IMR-90 (cell line): ENCODE measurements at regions not wholly inside any gene's neighbourhood (a gene's known extent, or its start where the extent isn't known, plus 50 kb on each side); places are given as distances from the start of the nearest gene placed in this dataset.

Source experiments
- ATAC-seq: fragments of 200-7000 bp; cut with Tn5 transposase; 2 replicates; pipeline ENCODE4 v1.9.1; 2020; ENCODE audit warnings: low read depth, mild to moderate bottlenecking, moderate library complexity
- BruUV-seq: library from RNA; stranded (reverse); fragments of 400-500 nt; replicated peaks from 2 replicates; lab custom pipeline; 2021; lab: Mats Ljungman, UMichigan
- CTCF ChIA-PET: fragments of 300-600 bp; formaldehyde crosslinking; extraction: SDS; loops from one replicate; lab custom pipeline; 2021; ENCODE audit warnings: antibody characterized with exemption; lab: Yijun Ruan, JAX
- POLR2A ChIA-PET: fragments of 300-600 bp; sonication (Branson Sonifier 250); formaldehyde crosslinking; loops from one replicate; lab custom pipeline; 2022; ENCODE audit warnings: antibody characterized with exemption; ENCODE audit not compliant: unreplicated experiment; lab: Charles Lee
- DNase-seq: peaks from one replicate; pipeline ENCODE4 v3.0.0; 2013
- H2AFZ ChIP-seq: replicated peaks from 2 replicates; pipeline ENCODE3; 2013; ENCODE audit warnings: low read length, mild to moderate bottlenecking; ENCODE audit not compliant: poor library complexity
- H2AK5ac ChIP-seq: 2 replicates; pipeline ENCODE4 v1.6.1; 2013; ENCODE audit warnings: low read depth, low read length, inconsistent platforms
- H2AK9ac ChIP-seq: replicated peaks from 2 replicates; pipeline ENCODE3; 2013; ENCODE audit warnings: mild to moderate bottlenecking, low read depth, low read length, moderate library complexity; ENCODE audit not compliant: poor library complexity
- H2BK120ac ChIP-seq: 2 replicates; pipeline ENCODE4 v1.6.1; 2013; ENCODE audit warnings: low read depth, low read length, inconsistent platforms
- H2BK15ac ChIP-seq: 3 replicates; pipeline ENCODE4 v1.6.1; 2013; ENCODE audit warnings: low read depth, low read length, inconsistent platforms
- H2BK20ac ChIP-seq: 2 replicates; pipeline ENCODE4 v1.6.1; 2013; ENCODE audit warnings: low read depth, mild to moderate bottlenecking, inconsistent platforms, low read length, moderate library complexity
- H2BK5ac ChIP-seq: 2 replicates; pipeline ENCODE4 v1.6.1; 2013; ENCODE audit warnings: mild to moderate bottlenecking, low read depth, low read length, inconsistent platforms; ENCODE audit not compliant: poor library complexity, severe bottlenecking
- H3K14ac ChIP-seq: replicated peaks from 2 replicates; pipeline ENCODE4 v1.6.1; 2013; ENCODE audit warnings: low read depth, low read length, inconsistent platforms
- H3K18ac ChIP-seq: 2 replicates; pipeline ENCODE4 v1.6.1; 2013; ENCODE audit warnings: low read depth, low read length, control low read depth
- H3K23ac ChIP-seq: 2 replicates; pipeline ENCODE4 v1.6.1; 2013; ENCODE audit warnings: low read depth, low read length, inconsistent platforms
- H3K27ac ChIP-seq: 2 replicates; pipeline ENCODE4 v1.5.1; 2013; ENCODE audit warnings: mild to moderate bottlenecking, control low read depth, low read length; ENCODE audit not compliant: insufficient read depth
- H3K27me3 ChIP-seq: 2 replicates; pipeline ENCODE4 v1.6.1; 2013; ENCODE audit warnings: low read length; ENCODE audit not compliant: control insufficient read depth, insufficient read depth
- H3K36me3 ChIP-seq: 2 replicates; pipeline ENCODE4 v1.6.1; 2013; ENCODE audit warnings: low read length, mixed read lengths; ENCODE audit not compliant: control insufficient read depth, insufficient read depth
- H3K4ac ChIP-seq: 2 replicates; pipeline ENCODE4 v1.6.1; 2013; ENCODE audit warnings: low read depth, low read length, inconsistent platforms
- H3K4me1 ChIP-seq: 2 replicates; pipeline ENCODE4 v1.6.1; 2013; ENCODE audit warnings: low read length, mixed read lengths; ENCODE audit not compliant: control insufficient read depth, insufficient read depth
- H3K4me2 ChIP-seq: 2 replicates; pipeline ENCODE4 v1.6.1; 2013; ENCODE audit warnings: low read depth, mild to moderate bottlenecking, control low read depth, low read length, moderate library complexity
- H3K4me3 ChIP-seq: 2 replicates; pipeline ENCODE4 v1.5.1; 2013; ENCODE audit warnings: low read depth, mild to moderate bottlenecking, control low read depth, low read length, moderate library complexity; ENCODE audit not compliant: insufficient read depth
- H3K56ac ChIP-seq: 2 replicates; pipeline ENCODE4 v1.6.1; 2013; ENCODE audit warnings: low read length, inconsistent platforms; ENCODE audit not compliant: insufficient read depth; ENCODE audit errors: extremely low read depth
- H3K79me1 ChIP-seq, 2 experiments: 2 replicates each; pipeline ENCODE4 v1.6.1; 2013; ENCODE audit warnings: low read length in 2 of 2, inconsistent platforms in 1 of 2, low read depth in 1 of 2
- H3K9ac ChIP-seq: 2 replicates; pipeline ENCODE4 v1.6.1; 2013; ENCODE audit warnings: low read depth, low read length, control low read depth
- H3K9me1 ChIP-seq: 2 replicates; pipeline ENCODE4 v1.6.1; 2013; ENCODE audit warnings: low read length, inconsistent platforms; ENCODE audit not compliant: insufficient read depth
- H3K9me3 ChIP-seq: 2 replicates; pipeline ENCODE4 v1.6.1; 2013; ENCODE audit warnings: low read length; ENCODE audit not compliant: control insufficient read depth, insufficient read depth
- H4K20me1 ChIP-seq: 2 replicates; pipeline ENCODE4 v1.6.1; 2013; ENCODE audit warnings: low read length, inconsistent platforms; ENCODE audit not compliant: insufficient read depth
- H4K5ac ChIP-seq: 2 replicates; pipeline ENCODE4 v1.6.1; 2013; ENCODE audit warnings: mild to moderate bottlenecking, low read depth, low read length, control low read depth
- H4K8ac ChIP-seq, 2 experiments: 2 replicates each; pipeline ENCODE4 v1.6.1; 2013; ENCODE audit warnings: low read depth in 2 of 2, low read length in 2 of 2, control low read depth in 1 of 2, inconsistent platforms in 1 of 2
- H4K91ac ChIP-seq: 2 replicates; pipeline ENCODE4 v1.6.1; 2013; ENCODE audit warnings: low read depth, low read length, inconsistent platforms; ENCODE audit not compliant: insufficient read depth
- BHLHE40 ChIP-seq: fragments of 150-350 bp; IDR thresholded peaks from 2 replicates; pipeline ENCODE4 v1.6.1; 2016; ENCODE audit warnings: mild to moderate bottlenecking, low read depth, low read length
- CEBPB ChIP-seq: IDR thresholded peaks from 2 replicates; pipeline ENCODE4 v1.6.1; 2012; ENCODE audit warnings: low read depth, low read length, improper control_type of control experiment
- CHD1 ChIP-seq: IDR thresholded peaks from 2 replicates; pipeline ENCODE4 v1.6.1; 2012; ENCODE audit warnings: low read depth, low read length, improper control_type of control experiment
- FOS ChIP-seq: fragments of 150-350 bp; IDR thresholded peaks from 2 replicates; pipeline ENCODE4 v1.6.1; 2016; ENCODE audit warnings: low read depth, low read length
- MAFK ChIP-seq: IDR thresholded peaks from 2 replicates; pipeline ENCODE4 v1.6.1; 2012; ENCODE audit warnings: low read depth, low read length, improper control_type of control experiment
- MAZ ChIP-seq: IDR thresholded peaks from 2 replicates; pipeline ENCODE4 v1.6.1; 2012; ENCODE audit warnings: low read depth, mild to moderate bottlenecking, low read length, improper control_type of control experiment, moderate library complexity, borderline replicate concordance
- MXI1 ChIP-seq: IDR thresholded peaks from 2 replicates; pipeline ENCODE4 v1.6.1; 2012; ENCODE audit warnings: low read depth, mild to moderate bottlenecking, low read length, moderate library complexity, borderline replicate concordance
- NFE2L2 ChIP-seq: fragments of 150-350 bp; IDR thresholded peaks from 2 replicates; pipeline ENCODE4 v1.6.1; 2016; ENCODE audit warnings: low read depth, mild to moderate bottlenecking, low read length
- POLR2A ChIP-seq: IDR thresholded peaks from 2 replicates; pipeline ENCODE4 v1.6.1; 2012; ENCODE audit warnings: mild to moderate bottlenecking, low read depth, low read length
- RAD21 ChIP-seq: IDR thresholded peaks from 2 replicates; pipeline ENCODE4 v1.6.1; 2012; ENCODE audit warnings: low read length, improper control_type of control experiment
- RCOR1 ChIP-seq: IDR thresholded peaks from 2 replicates; pipeline ENCODE4 v1.6.1; 2012; ENCODE audit warnings: mild to moderate bottlenecking, low read length, improper control_type of control experiment; ENCODE audit not compliant: insufficient replicate concordance
- RFX5 ChIP-seq: IDR thresholded peaks from 2 replicates; pipeline ENCODE4 v1.8.0; 2012; ENCODE audit warnings: low read depth, mild to moderate bottlenecking, low read length, moderate library complexity
- SMC3 ChIP-seq: fragments of 150-350 bp; IDR thresholded peaks from 2 replicates; pipeline ENCODE4 v1.6.1; 2016; ENCODE audit warnings: low read depth, mild to moderate bottlenecking, antibody characterized with exemption, low read length, moderate library complexity
- WGBS, 2 experiments: methylation state at CpG; one replicate each; pipeline versions ENCODE4 v1.1.5 to v1.1.7; 2013; ENCODE audit warnings: missing lambda C conversion rate in 2 of 2; ENCODE audit not compliant: insufficient read length in 1 of 2; ENCODE audit errors: extremely low coverage in 2 of 2; 5-methylcytosine and 5-hydroxymethylcytosine counted together
- dilution Hi-C: fragments of 300-500 bp; cut with HindIII; formaldehyde crosslinking; loops from one replicate; pipeline ENCODE4 v1.14.3; 2018; ENCODE audit warnings: low sequenced_read_pairs; ENCODE audit not compliant: unreplicated experiment
- in situ Hi-C: fragments of 300-500 bp; cut with MboI; formaldehyde crosslinking; loops from 3 replicates; pipeline ENCODE4 v1.14.3; 2019; ENCODE audit warnings: low sequenced_read_pairs, inconsistent platforms, mixed read lengths
- intact Hi-C: fragments of 100-400 bp; cut with micrococcal nuclease; formaldehyde crosslinking; loops from 2 replicates; pipeline ENCODE4 v1.10.0; 2022
- TF ChIP-seq, protein P1 (sequence below): fragments of 150-350 bp; IDR thresholded peaks from 2 replicates; pipeline ENCODE4 v1.6.1; 2017; ENCODE audit warnings: mild to moderate bottlenecking, antibody characterized with exemption, low read length, low read depth
- TF ChIP-seq, protein P2 (sequence below): conservative IDR thresholded peaks from 2 replicates; pipeline ENCODE4 v1.5.1; 2012; ENCODE audit warnings: mild to moderate bottlenecking, low read depth, low read length, improper control_type of control experiment
- TF ChIP-seq, protein P3 (sequence below): fragments of 150-350 bp; IDR thresholded peaks from 2 replicates; pipeline ENCODE4 v1.6.1; 2016; ENCODE audit warnings: low read depth, mild to moderate bottlenecking, low read length, moderate library complexity, borderline replicate concordance

DNA sequence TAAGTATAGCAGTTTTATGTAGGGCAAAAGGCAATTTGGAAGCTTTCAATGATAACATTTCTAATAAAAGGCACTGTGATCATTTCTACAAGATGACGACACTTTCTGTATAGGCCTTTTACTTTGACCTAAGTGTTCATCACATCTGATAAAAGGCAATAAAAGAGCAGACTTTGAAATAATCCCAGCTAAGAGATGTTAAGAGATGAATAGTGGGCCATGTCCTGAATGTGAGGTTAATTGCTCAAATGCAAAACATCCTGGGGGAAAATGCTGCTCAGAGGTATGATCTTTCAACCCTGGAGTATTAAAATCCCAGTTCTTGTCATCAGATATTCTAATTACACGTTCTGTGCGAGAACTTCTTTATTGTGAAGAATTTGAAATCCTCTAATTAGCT, 677.6 kb downstream of the SOCS6 start:
- ChIA-PET POLR2A (no interaction called here), CTCF (no interaction called here)
- no TSS peak for BruUV-seq
- H3K36me3 ChIP-seq, result no peaks in the 10 kb centered on the region
- H2AK5ac ChIP-seq, result no peak overlapping the region
- H3K9ac ChIP-seq, result no peak overlapping the region
- H2AFZ ChIP-seq, result no peak overlapping the region
- WGBS, 2 experiments, result no CpG with 5 or more reads among the region's 3 CpGs
- H2BK20ac ChIP-seq, result no peak overlapping the region
- dilution Hi-C loops (no loop called here), intact Hi-C loops (no loop called here), in situ Hi-C loops (no loop called here)
- no peak overlapping the region for H4K5ac ChIP-seq
- TF ChIP-seq BHLHE40 (no peak), RAD21 (no peak), MAFK (no peak), FOS (no peak), RFX5 (no peak), RCOR1 (no peak), CHD1 (no peak), POLR2A (no peak), SMC3 (no peak), MAZ (no peak), NFE2L2 (no peak), MXI1 (no peak), CEBPB (no peak)
- TF ChIP-seq, protein P1, sequence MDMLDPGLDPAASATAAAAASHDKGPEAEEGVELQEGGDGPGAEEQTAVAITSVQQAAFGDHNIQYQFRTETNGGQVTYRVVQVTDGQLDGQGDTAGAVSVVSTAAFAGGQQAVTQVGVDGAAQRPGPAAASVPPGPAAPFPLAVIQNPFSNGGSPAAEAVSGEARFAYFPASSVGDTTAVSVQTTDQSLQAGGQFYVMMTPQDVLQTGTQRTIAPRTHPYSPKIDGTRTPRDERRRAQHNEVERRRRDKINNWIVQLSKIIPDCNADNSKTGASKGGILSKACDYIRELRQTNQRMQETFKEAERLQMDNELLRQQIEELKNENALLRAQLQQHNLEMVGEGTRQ, result no peak
- TF ChIP-seq, protein P2, sequence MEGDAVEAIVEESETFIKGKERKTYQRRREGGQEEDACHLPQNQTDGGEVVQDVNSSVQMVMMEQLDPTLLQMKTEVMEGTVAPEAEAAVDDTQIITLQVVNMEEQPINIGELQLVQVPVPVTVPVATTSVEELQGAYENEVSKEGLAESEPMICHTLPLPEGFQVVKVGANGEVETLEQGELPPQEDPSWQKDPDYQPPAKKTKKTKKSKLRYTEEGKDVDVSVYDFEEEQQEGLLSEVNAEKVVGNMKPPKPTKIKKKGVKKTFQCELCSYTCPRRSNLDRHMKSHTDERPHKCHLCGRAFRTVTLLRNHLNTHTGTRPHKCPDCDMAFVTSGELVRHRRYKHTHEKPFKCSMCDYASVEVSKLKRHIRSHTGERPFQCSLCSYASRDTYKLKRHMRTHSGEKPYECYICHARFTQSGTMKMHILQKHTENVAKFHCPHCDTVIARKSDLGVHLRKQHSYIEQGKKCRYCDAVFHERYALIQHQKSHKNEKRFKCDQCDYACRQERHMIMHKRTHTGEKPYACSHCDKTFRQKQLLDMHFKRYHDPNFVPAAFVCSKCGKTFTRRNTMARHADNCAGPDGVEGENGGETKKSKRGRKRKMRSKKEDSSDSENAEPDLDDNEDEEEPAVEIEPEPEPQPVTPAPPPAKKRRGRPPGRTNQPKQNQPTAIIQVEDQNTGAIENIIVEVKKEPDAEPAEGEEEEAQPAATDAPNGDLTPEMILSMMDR, result no peak
- TF ChIP-seq, protein P3, sequence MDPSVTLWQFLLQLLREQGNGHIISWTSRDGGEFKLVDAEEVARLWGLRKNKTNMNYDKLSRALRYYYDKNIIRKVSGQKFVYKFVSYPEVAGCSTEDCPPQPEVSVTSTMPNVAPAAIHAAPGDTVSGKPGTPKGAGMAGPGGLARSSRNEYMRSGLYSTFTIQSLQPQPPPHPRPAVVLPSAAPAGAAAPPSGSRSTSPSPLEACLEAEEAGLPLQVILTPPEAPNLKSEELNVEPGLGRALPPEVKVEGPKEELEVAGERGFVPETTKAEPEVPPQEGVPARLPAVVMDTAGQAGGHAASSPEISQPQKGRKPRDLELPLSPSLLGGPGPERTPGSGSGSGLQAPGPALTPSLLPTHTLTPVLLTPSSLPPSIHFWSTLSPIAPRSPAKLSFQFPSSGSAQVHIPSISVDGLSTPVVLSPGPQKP, result no peak
- H2AK9ac ChIP-seq, result no peak overlapping the region
- H3K27ac ChIP-seq, result no peak overlapping the region
- H3K4me3 ChIP-seq, result no peak overlapping the region
- no peak overlapping the region for H3K23ac ChIP-seq
- ATAC-seq (no peak), DNase-seq (no peak)
- H3K18ac ChIP-seq, result no peak overlapping the region
- H4K8ac ChIP-seq, result no peak overlapping the region
- no peaks in the 10 kb centered on the region for H3K79me1 ChIP-seq
- no peak overlapping the region for H3K14ac ChIP-seq
- no peak overlapping the region for H3K56ac ChIP-seq
- no peaks in the 10 kb centered on the region for H4K20me1 ChIP-seq
- H3K27me3 ChIP-seq, result no peaks in the 10 kb centered on the region
- H3K4me1 ChIP-seq, result no peaks in the 10 kb centered on the region
- no peak overlapping the region for H4K91ac ChIP-seq
- H3K4ac ChIP-seq, result no peak overlapping the region
- H3K9me1 ChIP-seq, result no peaks in the 10 kb centered on the region
- no peak overlapping the region for H2BK15ac ChIP-seq
- no peak overlapping the region for H3K4me2 ChIP-seq
- no peak overlapping the region for H2BK120ac ChIP-seq
- no peak overlapping the region for H2BK5ac ChIP-seq
- H3K9me3 ChIP-seq, result peaks cover 10% of the 10 kb centered on the region
